Thyroid gland (tissue), 4 donors: ENCODE measurements at regions not wholly inside any gene's neighbourhood (a gene's known extent, or its start where the extent isn't known, plus 50 kb on each side); places are given as distances from the start of the nearest gene placed in this dataset.
A peak's percentile ranks its signal among the peaks of the same experiment; 100 is the strongest.

ENCODE experiments used
- DNase-seq, 2 donors: peaks; one replicate each; pipeline ENCODE4 v3.0.0-alpha.2; 2019
- H3K27ac ChIP-seq, 3 donors: fragments of 200-600 bp; sonication (generic); 1 replicate in 2 of 3; 2 replicates in 1 of 3; pipeline ENCODE4 v1.5.1; 2016 to 2019; ENCODE audit warnings: mild to moderate bottlenecking in 1 of 3, moderate library complexity in 1 of 3
- H3K27me3 ChIP-seq: fragments of 200-600 bp; sonication (generic); one replicate; pipeline ENCODE4 v1.5.1; 2019
- H3K36me3 ChIP-seq, 2 donors: fragments of 200-600 bp; sonication (generic); one replicate each; pipeline ENCODE4 v1.5.1; 2016 to 2019
- H3K4me1 ChIP-seq, 2 donors: fragments of 200-600 bp; sonication (generic); one replicate each; pipeline ENCODE4 v1.5.1; 2017 to 2019
- H3K4me3 ChIP-seq, 3 donors: fragments of 200-600 bp; sonication (generic); replicated peaks in 1 of 3; 1 replicate in 2 of 3; 2 replicates in 1 of 3; pipeline ENCODE4 v1.5.1; 2016; ENCODE audit warnings: mild to moderate bottlenecking in 1 of 3
- H3K9me3 ChIP-seq: fragments of 200-600 bp; sonication (generic); one replicate; pipeline ENCODE4 v1.5.1; 2017
- POLR2A ChIP-seq, 2 donors: fragments of 450-650 bp; IDR thresholded peaks; one replicate each; pipeline ENCODE4 v1.6.1; 2017; ENCODE audit warnings: antibody characterized with exemption in 2 of 2, mild to moderate bottlenecking in 2 of 2, moderate library complexity in 1 of 2
- WGBS, 2 donors: methylation state at CpG; one replicate each; pipeline ENCODE4 v1.1.5; 2017; 5-methylcytosine and 5-hydroxymethylcytosine counted together
- intact Hi-C: fragments of 100-400 bp; cut with DNase I; formaldehyde crosslinking; loops from one replicate; pipeline ENCODE4 v1.15.1; 2023
- TF ChIP-seq, protein P1 (sequence below), 6 experiments: fragments of 200-600 bp in 3 of 6; fragments of 450-650 bp in 3 of 6; sonication (generic) in 3 of 6; IDR thresholded peaks; one replicate each; pipeline ENCODE4 v1.5.1; 2016 to 2019; ENCODE audit warnings: antibody characterized with exemption in 6 of 6, mild to moderate bottlenecking in 2 of 6, inconsistent platforms in 1 of 6, moderate library complexity in 1 of 6

DNA sequence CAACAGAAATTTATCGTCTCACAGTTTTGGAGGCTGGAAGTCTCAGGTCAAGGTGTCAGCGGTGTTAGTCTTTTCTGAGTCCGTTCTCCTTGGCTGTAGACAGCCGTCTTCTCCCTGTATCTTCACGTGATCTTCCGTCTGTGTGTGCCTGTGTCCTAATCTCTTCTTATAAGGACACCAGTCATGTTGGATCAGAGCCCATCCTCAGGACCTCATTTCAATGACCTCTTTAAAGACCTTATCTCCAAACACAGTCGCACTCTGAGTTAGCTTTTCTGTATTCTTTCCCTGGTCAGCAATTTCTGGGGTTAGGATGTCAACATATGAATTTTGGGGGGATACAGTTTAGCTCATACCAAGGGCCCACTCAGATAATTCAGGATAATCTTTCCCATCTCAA lies 247.7 kb downstream of the PRDM2 start:
- no peak for DNase-seq
- TF ChIP-seq, protein P1, sequence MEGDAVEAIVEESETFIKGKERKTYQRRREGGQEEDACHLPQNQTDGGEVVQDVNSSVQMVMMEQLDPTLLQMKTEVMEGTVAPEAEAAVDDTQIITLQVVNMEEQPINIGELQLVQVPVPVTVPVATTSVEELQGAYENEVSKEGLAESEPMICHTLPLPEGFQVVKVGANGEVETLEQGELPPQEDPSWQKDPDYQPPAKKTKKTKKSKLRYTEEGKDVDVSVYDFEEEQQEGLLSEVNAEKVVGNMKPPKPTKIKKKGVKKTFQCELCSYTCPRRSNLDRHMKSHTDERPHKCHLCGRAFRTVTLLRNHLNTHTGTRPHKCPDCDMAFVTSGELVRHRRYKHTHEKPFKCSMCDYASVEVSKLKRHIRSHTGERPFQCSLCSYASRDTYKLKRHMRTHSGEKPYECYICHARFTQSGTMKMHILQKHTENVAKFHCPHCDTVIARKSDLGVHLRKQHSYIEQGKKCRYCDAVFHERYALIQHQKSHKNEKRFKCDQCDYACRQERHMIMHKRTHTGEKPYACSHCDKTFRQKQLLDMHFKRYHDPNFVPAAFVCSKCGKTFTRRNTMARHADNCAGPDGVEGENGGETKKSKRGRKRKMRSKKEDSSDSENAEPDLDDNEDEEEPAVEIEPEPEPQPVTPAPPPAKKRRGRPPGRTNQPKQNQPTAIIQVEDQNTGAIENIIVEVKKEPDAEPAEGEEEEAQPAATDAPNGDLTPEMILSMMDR (IDR thresholded peaks at IDR 0.05): no peak
- TF ChIP-seq POLR2A (IDR thresholded peaks at IDR 0.05): no peak
- peak overlapping the region in 1 of 3 donors; percentile 8 for H3K27ac ChIP-seq
- H3K27me3 ChIP-seq: no peaks in the 10 kb centered on the region
- H3K9me3 ChIP-seq: no peaks in the 10 kb centered on the region
- intact Hi-C loops: no loop called here
- no peak overlapping the region for H3K4me3 ChIP-seq
- H3K36me3 ChIP-seq: no peaks in the 10 kb centered on the region
- H3K4me1 ChIP-seq: no peaks in the 10 kb centered on the region
- WGBS, 2 donors: 95 to 97% methylated on average over 7 of the region's 7 CpGs

DNA sequence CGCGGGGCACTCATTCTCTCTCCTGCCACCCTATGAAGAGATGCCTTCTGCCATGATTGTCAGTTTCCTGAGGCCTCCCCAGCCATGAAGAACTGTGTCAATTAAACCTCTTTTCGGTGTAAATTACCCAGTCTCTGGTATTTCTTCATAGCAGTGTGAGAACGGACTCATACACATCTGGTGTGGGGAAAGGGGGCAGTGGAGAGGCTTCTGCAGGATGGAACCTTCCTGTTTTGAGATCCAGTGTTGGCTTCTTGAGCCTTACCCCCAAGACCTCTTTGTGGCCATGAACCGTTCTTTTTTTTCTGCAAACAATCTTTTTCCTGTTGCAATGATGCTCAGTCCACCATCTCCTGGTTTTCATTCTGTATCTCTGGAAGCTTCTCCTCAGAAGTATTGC lies 248.4 kb downstream of the PRDM2 start:
- peak overlapping the region in 2 of 3 donors; percentile 38 to 58 for H3K27ac ChIP-seq
- no peaks in the 10 kb centered on the region for H3K4me1 ChIP-seq
- intact Hi-C loops: no loop called here
- DNase-seq: no peak
- WGBS, 2 donors: 78 to 86% methylated on average over 5 of the region's 5 CpGs
- H3K9me3 ChIP-seq: no peaks in the 10 kb centered on the region
- no peaks in the 10 kb centered on the region for H3K36me3 ChIP-seq
- no peak for TF ChIP-seq POLR2A (IDR thresholded peaks at IDR 0.05)
- TF ChIP-seq, protein P1 (IDR thresholded peaks at IDR 0.05): no peak
- no peaks in the 10 kb centered on the region for H3K27me3 ChIP-seq
- H3K4me3 ChIP-seq: no peak overlapping the region

DNA sequence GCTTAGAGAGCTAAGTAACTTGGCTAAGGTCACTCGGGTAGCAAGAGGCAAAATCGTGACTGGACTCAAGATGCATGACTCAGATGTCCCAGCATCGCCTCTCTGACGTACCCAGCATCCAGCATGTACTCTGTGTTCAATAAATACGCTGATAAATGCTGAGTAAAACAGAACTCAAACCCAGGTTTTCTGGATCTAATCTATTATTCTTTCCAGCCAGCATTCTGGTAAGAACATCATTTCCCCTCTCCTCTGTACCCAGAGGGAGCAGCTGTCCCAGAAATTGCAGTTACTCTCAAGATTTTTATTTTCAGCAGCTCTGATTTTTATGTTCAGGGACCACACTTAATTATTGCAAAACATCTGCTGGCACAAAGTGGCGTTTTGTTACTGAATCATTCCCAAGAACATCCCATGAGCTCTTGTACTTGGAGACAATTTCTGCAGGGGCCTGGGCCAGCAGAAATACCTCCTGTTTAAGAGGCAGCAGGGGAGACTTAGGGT lies 249.0 kb downstream of the PRDM2 start:
- WGBS, 2 donors: 66% methylated on average over 6 of the region's 6 CpGs

DNA sequence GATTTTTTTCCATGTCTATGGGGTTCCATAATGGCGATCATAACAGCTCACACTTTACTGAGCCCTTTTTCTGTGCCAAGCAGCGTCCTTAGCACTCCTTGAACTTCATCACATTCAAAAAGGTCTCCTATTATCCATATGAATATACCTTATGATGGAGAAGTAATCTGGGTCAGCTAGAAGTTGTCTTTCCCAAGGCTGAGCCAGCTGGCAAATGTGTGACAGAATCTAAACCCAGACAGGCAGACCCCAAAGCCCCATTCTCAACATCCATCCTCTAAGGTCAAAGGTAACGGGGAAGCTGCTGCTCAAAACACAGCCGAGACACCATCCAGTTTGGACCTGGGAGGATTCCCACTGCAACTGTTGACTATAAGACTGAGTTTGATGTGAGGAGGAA lies 249.6 kb downstream of the PRDM2 start:
- TF ChIP-seq, protein P1 (IDR thresholded peaks at IDR 0.05): no peak
- TF ChIP-seq POLR2A (IDR thresholded peaks at IDR 0.05): no peak
- Histone ChIP-seq H3K36me3 (no peaks in the 10 kb centered on the region), H3K4me3 (no peak overlapping the region), H3K4me1 (no peaks in the 10 kb centered on the region), H3K9me3 (no peaks in the 10 kb centered on the region), H3K27ac (peak overlapping the region in 2 of 3 donors; percentile 29 to 46), H3K27me3 (no peaks in the 10 kb centered on the region)
- DNase-seq: no peak
- 87 to 92% methylated on average over 4 of the region's 4 CpGs for WGBS, 2 donors
- intact Hi-C loops: no loop called here

More for the DNA sequence above, 249.0 kb downstream of the PRDM2 start:
- H3K4me3 ChIP-seq: no peak overlapping the region
- H3K36me3 ChIP-seq: no peaks in the 10 kb centered on the region
- intact Hi-C loops: no loop called here
- peak; percentile 5 to 21 for DNase-seq
- peak overlapping the region in 2 of 3 donors; percentile 29 to 58 for H3K27ac ChIP-seq
- H3K4me1 ChIP-seq: no peaks in the 10 kb centered on the region
- H3K27me3 ChIP-seq: no peaks in the 10 kb centered on the region
- no peak for TF ChIP-seq POLR2A (IDR thresholded peaks at IDR 0.05)
- TF ChIP-seq, protein P1 (IDR thresholded peaks at IDR 0.05): no peak
- H3K9me3 ChIP-seq: no peaks in the 10 kb centered on the region

DNA sequence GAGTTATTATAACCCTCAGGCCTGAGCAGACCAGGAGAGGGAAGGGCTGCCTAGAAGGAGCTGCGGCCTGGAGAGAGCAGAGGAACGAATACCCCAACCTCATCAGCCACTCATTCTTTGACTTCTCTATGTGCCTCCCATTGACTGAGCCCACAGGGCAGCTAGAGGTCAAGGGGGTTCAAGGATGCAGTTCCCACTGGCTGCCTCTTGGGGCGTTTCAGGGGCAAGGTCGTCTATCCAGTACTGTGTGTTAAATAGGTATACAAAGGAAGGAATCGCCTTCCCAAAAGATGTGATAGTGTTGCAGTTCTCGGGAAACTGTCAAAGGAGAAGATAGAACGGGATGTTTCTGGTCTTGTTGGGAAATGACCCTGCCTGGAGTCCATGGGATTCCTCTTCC lies 250.6 kb downstream of the PRDM2 start:
- intact Hi-C loops: no loop called here
- Histone ChIP-seq H3K4me3 (no peak overlapping the region), H3K4me1 (no peaks in the 10 kb centered on the region), H3K27ac (no peak overlapping the region), H3K27me3 (no peaks in the 10 kb centered on the region), H3K9me3 (no peaks in the 10 kb centered on the region), H3K36me3 (no peaks in the 10 kb centered on the region)
- TF ChIP-seq POLR2A (IDR thresholded peaks at IDR 0.05): no peak
- TF ChIP-seq, protein P1 (IDR thresholded peaks at IDR 0.05): peak in 1 of 6 experiments; percentile 11
- 72 to 74% methylated on average over 7 of the region's 7 CpGs for WGBS, 2 donors
- DNase-seq: no peak
